ENCODE measurements at regions not wholly inside any gene's neighbourhood (a gene's known extent, or its start where the extent isn't known, plus 50 kb on each side); places are given as distances from the start of the nearest gene placed in this dataset.

GRCh38 chr11:80569832-80570231 is 1129.0 kb upstream of the TENM4 start:
- Histone ChIP-seq H3K4me1 (ENCODE audit: control insufficient read depth in 3 of 3, insufficient read depth in 3 of 3, low read length in 3 of 3) (no peaks in the 10 kb centered on the region), H3K27me3 (ENCODE audit: control insufficient read depth in 3 of 3, insufficient read depth in 3 of 3, low read length in 3 of 3) (no peaks in the 10 kb centered on the region), H3K27ac (ENCODE audit: low read depth, low read length) (no peak overlapping the region), H3K4me3 (ENCODE audit: low read length in 3 of 3) (no peak overlapping the region), H3K9me3 (ENCODE audit: control insufficient read depth in 3 of 3, low read length in 3 of 3) (no peaks in the 10 kb centered on the region), H3K36me3 (ENCODE audit: control insufficient read depth in 3 of 3, insufficient read depth in 3 of 3, low read length in 3 of 3) (no peaks in the 10 kb centered on the region), H3K9ac (ENCODE audit: low read depth in 1 of 3, low read length in 3 of 3) (no peak overlapping the region)

- H3K36me3 ChIP-seq (ENCODE audit: control insufficient read depth in 3 of 3, insufficient read depth in 3 of 3, low read length in 3 of 3): no peaks in the 10 kb centered on the region
- no peak overlapping the region for H3K9ac ChIP-seq (ENCODE audit: low read depth in 1 of 3, low read length in 3 of 3)
- no peak overlapping the region for H3K27ac ChIP-seq (ENCODE audit: low read depth, low read length)
- H3K9me3 ChIP-seq (ENCODE audit: control insufficient read depth in 3 of 3, low read length in 3 of 3): no peaks in the 10 kb centered on the region
- H3K27me3 ChIP-seq (ENCODE audit: control insufficient read depth in 3 of 3, insufficient read depth in 3 of 3, low read length in 3 of 3): no peaks in the 10 kb centered on the region
- H3K4me1 ChIP-seq (ENCODE audit: control insufficient read depth in 3 of 3, insufficient read depth in 3 of 3, low read length in 3 of 3): no peaks in the 10 kb centered on the region
- no peak overlapping the region for H3K4me3 ChIP-seq (ENCODE audit: low read length in 3 of 3)
Observed at GRCh38 chr11:80565231-80565630, 1124.4 kb upstream of the TENM4 start.

GRCh38 chr11:80562523-80563125 is 1121.8 kb upstream of the TENM4 start:
- Histone ChIP-seq H3K27ac (ENCODE audit: low read depth, low read length) (no peak overlapping the region), H3K27me3 (ENCODE audit: control insufficient read depth in 3 of 3, insufficient read depth in 3 of 3, low read length in 3 of 3) (no peaks in the 10 kb centered on the region), H3K4me3 (ENCODE audit: low read length in 3 of 3) (no peak overlapping the region), H3K9ac (ENCODE audit: low read depth in 1 of 3, low read length in 3 of 3) (no peak overlapping the region), H3K9me3 (ENCODE audit: control insufficient read depth in 3 of 3, low read length in 3 of 3) (no peaks in the 10 kb centered on the region), H3K36me3 (ENCODE audit: control insufficient read depth in 3 of 3, insufficient read depth in 3 of 3, low read length in 3 of 3) (no peaks in the 10 kb centered on the region), H3K4me1 (ENCODE audit: control insufficient read depth in 3 of 3, insufficient read depth in 3 of 3, low read length in 3 of 3) (no peaks in the 10 kb centered on the region)

- no peak overlapping the region for H3K9ac ChIP-seq (ENCODE audit: low read depth in 1 of 3, low read length in 3 of 3)
- H3K27me3 ChIP-seq (ENCODE audit: control insufficient read depth in 3 of 3, insufficient read depth in 3 of 3, low read length in 3 of 3): no peaks in the 10 kb centered on the region
- no peaks in the 10 kb centered on the region for H3K4me1 ChIP-seq (ENCODE audit: control insufficient read depth in 3 of 3, insufficient read depth in 3 of 3, low read length in 3 of 3)
Observed at GRCh38 chr11:80559942-80560341, 1119.1 kb upstream of the TENM4 start.

GRCh38 chr11:80553565-80553964 is 1112.7 kb upstream of the TENM4 start:
- no peak overlapping the region for H3K4me3 ChIP-seq (ENCODE audit: low read length in 3 of 3)
- H3K9ac ChIP-seq (ENCODE audit: low read depth in 1 of 3, low read length in 3 of 3): no peak overlapping the region
- no peak overlapping the region for H3K27ac ChIP-seq (ENCODE audit: low read depth, low read length)
- H3K27me3 ChIP-seq (ENCODE audit: control insufficient read depth in 3 of 3, insufficient read depth in 3 of 3, low read length in 3 of 3): no peaks in the 10 kb centered on the region
- H3K36me3 ChIP-seq (ENCODE audit: control insufficient read depth in 3 of 3, insufficient read depth in 3 of 3, low read length in 3 of 3): no peaks in the 10 kb centered on the region
- no peaks in the 10 kb centered on the region for H3K4me1 ChIP-seq (ENCODE audit: control insufficient read depth in 3 of 3, insufficient read depth in 3 of 3, low read length in 3 of 3)
- H3K9me3 ChIP-seq (ENCODE audit: control insufficient read depth in 3 of 3, low read length in 3 of 3): peaks cover 0 to 2% (median 0%) of the 10 kb centered on the region in 3 donors

More at GRCh38 chr11:80559942-80560341, 1119.1 kb upstream of the TENM4 start:
- H3K9me3 ChIP-seq (ENCODE audit: control insufficient read depth in 3 of 3, low read length in 3 of 3): no peaks in the 10 kb centered on the region
- H3K27ac ChIP-seq (ENCODE audit: low read depth, low read length): no peak overlapping the region
- no peaks in the 10 kb centered on the region for H3K36me3 ChIP-seq (ENCODE audit: control insufficient read depth in 3 of 3, insufficient read depth in 3 of 3, low read length in 3 of 3)
- H3K4me3 ChIP-seq (ENCODE audit: low read length in 3 of 3): no peak overlapping the region

GRCh38 chr11:80542704-80543103 is 1101.9 kb upstream of the TENM4 start:
- H3K36me3 ChIP-seq (ENCODE audit: control insufficient read depth in 3 of 3, insufficient read depth in 3 of 3, low read length in 3 of 3): no peaks in the 10 kb centered on the region

GRCh38 chr11:80538040-80538439 is 1097.2 kb upstream of the TENM4 start:
- Histone ChIP-seq H3K4me1 (ENCODE audit: control insufficient read depth in 3 of 3, insufficient read depth in 3 of 3, low read length in 3 of 3) (no peaks in the 10 kb centered on the region), H3K27me3 (ENCODE audit: control insufficient read depth in 3 of 3, insufficient read depth in 3 of 3, low read length in 3 of 3) (no peaks in the 10 kb centered on the region), H3K9ac (ENCODE audit: low read depth in 1 of 3, low read length in 3 of 3) (no peak overlapping the region), H3K36me3 (ENCODE audit: control insufficient read depth in 3 of 3, insufficient read depth in 3 of 3, low read length in 3 of 3) (no peaks in the 10 kb centered on the region), H3K9me3 (ENCODE audit: control insufficient read depth in 3 of 3, low read length in 3 of 3) (no peaks in the 10 kb centered on the region), H3K27ac (ENCODE audit: low read depth, low read length) (no peak overlapping the region), H3K4me3 (ENCODE audit: low read length in 3 of 3) (no peak overlapping the region)

More at GRCh38 chr11:80542704-80543103, 1101.9 kb upstream of the TENM4 start:
- Histone ChIP-seq H3K9ac (ENCODE audit: low read depth in 1 of 3, low read length in 3 of 3) (no peak overlapping the region), H3K27ac (ENCODE audit: low read depth, low read length) (no peak overlapping the region), H3K4me1 (ENCODE audit: control insufficient read depth in 3 of 3, insufficient read depth in 3 of 3, low read length in 3 of 3) (no peaks in the 10 kb centered on the region), H3K27me3 (ENCODE audit: control insufficient read depth in 3 of 3, insufficient read depth in 3 of 3, low read length in 3 of 3) (no peaks in the 10 kb centered on the region), H3K4me3 (ENCODE audit: low read length in 3 of 3) (no peak overlapping the region), H3K9me3 (ENCODE audit: control insufficient read depth in 3 of 3, low read length in 3 of 3) (no peaks in the 10 kb centered on the region)

GRCh38 chr11:80533463-80533862 is 1092.6 kb upstream of the TENM4 start:
- Histone ChIP-seq H3K36me3 (ENCODE audit: control insufficient read depth in 3 of 3, insufficient read depth in 3 of 3, low read length in 3 of 3) (no peaks in the 10 kb centered on the region), H3K4me3 (ENCODE audit: low read length in 3 of 3) (no peak overlapping the region), H3K27me3 (ENCODE audit: control insufficient read depth in 3 of 3, insufficient read depth in 3 of 3, low read length in 3 of 3) (no peaks in the 10 kb centered on the region), H3K9me3 (ENCODE audit: control insufficient read depth in 3 of 3, low read length in 3 of 3) (no peaks in the 10 kb centered on the region), H3K27ac (ENCODE audit: low read depth, low read length) (no peak overlapping the region), H3K9ac (ENCODE audit: low read depth in 1 of 3, low read length in 3 of 3) (no peak overlapping the region), H3K4me1 (ENCODE audit: control insufficient read depth in 3 of 3, insufficient read depth in 3 of 3, low read length in 3 of 3) (no peaks in the 10 kb centered on the region)

GRCh38 chr11:80532633-80533232 is 1091.9 kb upstream of the TENM4 start:
- Histone ChIP-seq H3K27me3 (ENCODE audit: control insufficient read depth in 3 of 3, insufficient read depth in 3 of 3, low read length in 3 of 3) (no peaks in the 10 kb centered on the region), H3K9me3 (ENCODE audit: control insufficient read depth in 3 of 3, low read length in 3 of 3) (no peaks in the 10 kb centered on the region), H3K27ac (ENCODE audit: low read depth, low read length) (no peak overlapping the region), H3K4me1 (ENCODE audit: control insufficient read depth in 3 of 3, insufficient read depth in 3 of 3, low read length in 3 of 3) (no peaks in the 10 kb centered on the region), H3K36me3 (ENCODE audit: control insufficient read depth in 3 of 3, insufficient read depth in 3 of 3, low read length in 3 of 3) (no peaks in the 10 kb centered on the region), H3K4me3 (ENCODE audit: low read length in 3 of 3) (no peak overlapping the region), H3K9ac (ENCODE audit: low read depth in 1 of 3, low read length in 3 of 3) (no peak overlapping the region)

- no peak overlapping the region for H3K27ac ChIP-seq (ENCODE audit: low read depth, low read length)
- H3K27me3 ChIP-seq (ENCODE audit: control insufficient read depth in 3 of 3, insufficient read depth in 3 of 3, low read length in 3 of 3): no peaks in the 10 kb centered on the region
Observed at GRCh38 chr11:80529726-80530125, 1088.9 kb upstream of the TENM4 start.

More at GRCh38 chr11:80529726-80530125, 1088.9 kb upstream of the TENM4 start:
- Histone ChIP-seq H3K4me3 (ENCODE audit: low read length in 3 of 3) (no peak overlapping the region), H3K9ac (ENCODE audit: low read depth in 1 of 3, low read length in 3 of 3) (no peak overlapping the region), H3K4me1 (ENCODE audit: control insufficient read depth in 3 of 3, insufficient read depth in 3 of 3, low read length in 3 of 3) (no peaks in the 10 kb centered on the region), H3K9me3 (ENCODE audit: control insufficient read depth in 3 of 3, low read length in 3 of 3) (no peaks in the 10 kb centered on the region), H3K36me3 (ENCODE audit: control insufficient read depth in 3 of 3, insufficient read depth in 3 of 3, low read length in 3 of 3) (no peaks in the 10 kb centered on the region)
